Uterus (tissue), 3 donors: ENCODE measurements at regions not wholly inside any gene's neighbourhood (a gene's known extent, or its start where the extent isn't known, plus 50 kb on each side); places are given as distances from the start of the nearest gene placed in this dataset.

Source experiments
- DNase-seq, 2 donors: peaks; one replicate each; pipeline ENCODE4 v3.0.0-alpha.2; 2019 to 2020
- H3K27ac ChIP-seq, 2 donors: fragments of 200-600 bp; sonication (generic); 1 replicate in 1 of 2; 2 replicates in 1 of 2; pipeline ENCODE4 v1.5.1; 2016 to 2018
- H3K27me3 ChIP-seq, 2 donors: fragments of 200-600 bp; sonication (generic); one replicate each; pipeline ENCODE4 v1.5.1; 2018 to 2019; ENCODE audit warnings: control low read depth in 1 of 2
- H3K36me3 ChIP-seq, 2 donors: fragments of 200-600 bp; sonication (generic); one replicate each; pipeline ENCODE4 v1.5.1; 2019; ENCODE audit warnings: control low read depth in 1 of 2
- H3K4me1 ChIP-seq, 2 donors: fragments of 200-600 bp; sonication (generic); one replicate each; pipeline ENCODE4 v1.5.1; 2018 to 2019; ENCODE audit warnings: control low read depth in 1 of 2
- H3K4me3 ChIP-seq, 2 donors: fragments of 200-600 bp; sonication (generic); 1 replicate in 1 of 2; 2 replicates in 1 of 2; pipeline ENCODE4 v1.5.1; 2018 to 2019; ENCODE audit warnings: mild to moderate bottlenecking in 1 of 2
- H3K9me3 ChIP-seq, 2 donors: fragments of 200-600 bp; sonication (generic); one replicate each; pipeline ENCODE4 v1.5.1; 2019; ENCODE audit warnings: control low read depth in 1 of 2
- POLR2A ChIP-seq, 2 donors: fragments of 450-650 bp; IDR thresholded peaks; one replicate each; pipeline ENCODE4 v1.6.1; 2016; ENCODE audit warnings: antibody characterized with exemption in 2 of 2, mild to moderate bottlenecking in 1 of 2, moderate library complexity in 1 of 2
- intact Hi-C: fragments of 100-400 bp; cut with DNase I; formaldehyde crosslinking; loops from one replicate; pipeline ENCODE4 v1.15.1; 2023; ENCODE audit warnings: low total_unique reads
- TF ChIP-seq, protein P1 (sequence below), 4 experiments: fragments of 200-600 bp in 2 of 4; fragments of 450-650 bp in 2 of 4; sonication (generic) in 2 of 4; IDR thresholded peaks; one replicate each; pipeline ENCODE4 v1.5.1; 2016 to 2019; ENCODE audit warnings: antibody characterized with exemption in 4 of 4, mild to moderate bottlenecking in 2 of 4, moderate library complexity in 1 of 4
- donor health status: DM: yes; HTN: yes; CAD: no.

DNA sequence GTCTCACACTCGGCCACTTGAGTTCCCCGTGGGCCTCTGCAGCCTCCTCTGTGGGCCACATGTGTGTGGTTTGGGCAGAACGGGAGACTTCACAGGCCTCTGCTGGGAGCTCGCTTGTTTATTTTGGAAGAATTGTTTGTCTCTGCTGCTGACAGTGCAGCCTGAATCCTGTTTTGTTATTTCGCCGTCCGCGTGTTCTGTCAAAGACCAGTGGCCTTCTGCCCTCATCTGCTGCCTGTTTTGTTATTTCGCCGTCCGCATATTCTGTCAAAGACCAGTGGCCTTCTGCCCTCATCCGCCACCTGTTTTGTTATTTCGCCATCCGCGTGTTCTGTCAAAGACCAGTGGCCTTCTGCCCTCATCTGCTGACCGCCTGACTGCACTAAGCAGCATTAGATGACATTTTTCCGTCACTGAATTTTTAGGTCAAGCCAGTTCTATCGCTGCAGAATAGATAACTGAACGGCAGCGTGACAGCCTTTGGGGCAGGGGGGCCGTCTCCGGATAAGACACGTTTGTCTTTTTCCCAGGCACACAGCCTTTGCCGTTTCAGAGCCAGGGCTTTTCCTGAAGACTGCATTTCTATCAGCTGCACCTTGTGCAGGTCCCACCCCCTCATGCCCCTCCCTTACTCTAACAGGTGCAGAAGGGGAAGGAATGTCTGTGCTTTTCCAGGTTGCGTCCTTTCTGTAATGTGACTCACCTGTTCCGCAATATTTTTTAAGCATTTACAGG, 158.5 kb upstream of the AFDN start:
- no peak overlapping the region for H3K27ac ChIP-seq

DNA sequence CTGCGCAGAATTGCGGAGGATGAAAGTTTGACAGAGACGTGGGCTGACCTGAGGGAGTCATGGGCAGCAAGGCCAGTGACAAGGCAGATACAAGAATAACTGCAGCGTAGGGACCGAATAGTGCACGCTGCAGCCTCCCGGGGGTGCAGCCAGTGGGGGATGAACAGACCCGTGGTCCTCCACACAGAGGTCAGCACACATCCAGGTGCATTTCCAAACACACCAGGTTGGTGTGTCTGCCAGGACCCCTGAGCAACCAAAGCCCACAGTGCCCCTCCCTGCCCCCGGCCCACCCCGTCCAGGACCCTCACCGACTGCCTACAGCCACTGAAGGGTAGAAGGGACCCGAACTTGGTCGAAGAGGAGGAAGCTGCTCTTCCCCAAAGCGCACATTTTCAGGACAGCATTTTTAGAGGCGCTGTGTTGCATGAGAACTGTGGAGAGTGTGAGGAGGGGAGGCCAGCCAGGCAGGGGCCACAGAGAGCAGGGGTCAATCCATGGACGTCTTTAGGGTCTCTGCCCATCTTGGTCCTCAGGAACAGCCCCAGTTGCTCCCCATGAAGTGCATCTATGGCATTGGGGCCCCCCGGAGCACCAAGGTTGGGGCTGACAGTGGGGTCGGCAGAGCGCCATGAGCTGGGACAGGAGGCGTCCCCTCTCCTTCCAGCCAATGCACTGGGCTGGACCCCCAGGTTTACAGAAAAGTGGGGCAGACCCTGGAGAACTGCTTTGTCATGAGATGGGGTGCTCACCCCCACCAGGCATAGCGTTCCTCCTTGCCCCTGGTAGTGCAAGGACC, 157.8 kb upstream of the AFDN start:
- H3K27ac ChIP-seq, result no peak overlapping the region
- DNase-seq, result no peak
- TF ChIP-seq, protein P1, sequence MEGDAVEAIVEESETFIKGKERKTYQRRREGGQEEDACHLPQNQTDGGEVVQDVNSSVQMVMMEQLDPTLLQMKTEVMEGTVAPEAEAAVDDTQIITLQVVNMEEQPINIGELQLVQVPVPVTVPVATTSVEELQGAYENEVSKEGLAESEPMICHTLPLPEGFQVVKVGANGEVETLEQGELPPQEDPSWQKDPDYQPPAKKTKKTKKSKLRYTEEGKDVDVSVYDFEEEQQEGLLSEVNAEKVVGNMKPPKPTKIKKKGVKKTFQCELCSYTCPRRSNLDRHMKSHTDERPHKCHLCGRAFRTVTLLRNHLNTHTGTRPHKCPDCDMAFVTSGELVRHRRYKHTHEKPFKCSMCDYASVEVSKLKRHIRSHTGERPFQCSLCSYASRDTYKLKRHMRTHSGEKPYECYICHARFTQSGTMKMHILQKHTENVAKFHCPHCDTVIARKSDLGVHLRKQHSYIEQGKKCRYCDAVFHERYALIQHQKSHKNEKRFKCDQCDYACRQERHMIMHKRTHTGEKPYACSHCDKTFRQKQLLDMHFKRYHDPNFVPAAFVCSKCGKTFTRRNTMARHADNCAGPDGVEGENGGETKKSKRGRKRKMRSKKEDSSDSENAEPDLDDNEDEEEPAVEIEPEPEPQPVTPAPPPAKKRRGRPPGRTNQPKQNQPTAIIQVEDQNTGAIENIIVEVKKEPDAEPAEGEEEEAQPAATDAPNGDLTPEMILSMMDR (IDR thresholded peaks at IDR 0.05), result no peak
- no peak for TF ChIP-seq POLR2A (IDR thresholded peaks at IDR 0.05)
- no peak overlapping the region for H3K4me3 ChIP-seq
- no peaks in the 10 kb centered on the region for H3K27me3 ChIP-seq
- intact Hi-C loops, result no loop called here
- no peaks in the 10 kb centered on the region for H3K4me1 ChIP-seq
- H3K9me3 ChIP-seq, result no peaks in the 10 kb centered on the region
- no peaks in the 10 kb centered on the region for H3K36me3 ChIP-seq

More for the DNA sequence above, 158.5 kb upstream of the AFDN start:
- Histone ChIP-seq H3K4me1 (no peaks in the 10 kb centered on the region), H3K4me3 (no peak overlapping the region), H3K9me3 (no peaks in the 10 kb centered on the region), H3K36me3 (no peaks in the 10 kb centered on the region), H3K27me3 (no peaks in the 10 kb centered on the region)
- no peak for DNase-seq
- no peak for TF ChIP-seq POLR2A (IDR thresholded peaks at IDR 0.05)
- TF ChIP-seq, protein P1 (IDR thresholded peaks at IDR 0.05), result no peak
- intact Hi-C loops, result no loop called here

DNA sequence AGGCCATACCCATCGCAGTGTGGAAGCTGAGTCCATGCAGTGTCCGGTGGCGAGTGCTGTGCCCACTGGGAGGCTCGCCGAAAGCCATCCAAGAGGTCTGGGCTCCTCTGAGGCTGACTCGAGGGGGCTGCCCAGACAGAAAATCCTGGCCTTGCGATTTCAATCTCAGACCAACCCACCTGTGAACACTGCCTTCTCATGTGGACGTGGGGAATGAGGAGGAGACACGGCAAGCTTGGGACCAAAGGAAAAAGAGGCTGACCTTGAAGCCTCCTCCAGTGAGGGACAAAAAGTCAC, 157.2 kb upstream of the AFDN start:
- Histone ChIP-seq H3K36me3 (no peaks in the 10 kb centered on the region), H3K4me1 (no peaks in the 10 kb centered on the region), H3K4me3 (no peak overlapping the region), H3K9me3 (no peaks in the 10 kb centered on the region), H3K27ac (no peak overlapping the region), H3K27me3 (no peaks in the 10 kb centered on the region)
- intact Hi-C loops, result no loop called here
- DNase-seq, result no peak
- TF ChIP-seq, protein P1 (IDR thresholded peaks at IDR 0.05), result no peak
- no peak for TF ChIP-seq POLR2A (IDR thresholded peaks at IDR 0.05)

DNA sequence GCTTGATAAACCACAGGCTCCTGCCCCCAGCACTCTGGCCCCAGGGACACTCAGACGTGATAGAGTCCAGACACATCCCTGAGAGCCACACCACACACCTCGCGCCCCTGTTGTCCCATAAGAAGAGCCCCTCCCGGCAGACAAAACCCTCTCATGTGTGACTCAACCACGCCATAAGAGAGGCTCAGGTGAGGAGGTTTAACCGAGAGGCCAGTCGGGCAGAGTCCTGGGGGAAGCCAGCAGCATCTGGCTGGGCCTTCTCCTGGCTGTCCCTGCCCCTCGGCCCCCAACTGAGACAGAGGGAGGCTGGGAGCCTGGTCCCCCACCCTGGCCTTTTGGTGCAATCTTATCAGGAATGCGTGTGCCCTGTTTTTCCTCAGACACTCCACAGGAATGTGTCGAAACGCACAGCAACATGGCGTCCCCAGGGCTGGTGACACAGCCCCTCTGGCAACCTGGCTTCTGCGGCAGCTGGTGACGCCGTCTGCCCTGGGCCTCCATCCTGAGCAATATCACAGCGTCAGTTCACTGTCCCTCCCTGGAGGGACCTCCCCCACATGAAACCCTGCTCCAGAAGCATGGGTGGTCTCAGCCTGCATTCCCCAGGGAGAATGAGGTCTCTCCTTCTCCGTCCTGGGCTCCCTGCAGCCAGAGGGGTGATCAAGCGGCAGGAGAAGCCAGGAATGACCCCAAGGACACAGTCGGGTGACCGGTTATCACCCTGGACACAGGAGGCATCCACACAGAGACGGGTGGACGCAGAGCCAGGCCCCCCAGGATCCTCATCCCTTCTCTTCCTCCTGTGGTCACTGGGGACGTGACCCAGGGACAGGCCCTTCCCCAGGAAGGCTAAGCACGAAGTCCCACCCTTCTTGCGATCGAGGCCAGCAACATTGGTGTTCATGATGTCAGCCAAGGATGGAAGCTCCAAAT, 156.6 kb upstream of the AFDN start:
- DNase-seq, result no peak
- H3K36me3 ChIP-seq, result no peaks in the 10 kb centered on the region
- no peaks in the 10 kb centered on the region for H3K27me3 ChIP-seq
- H3K4me1 ChIP-seq, result no peaks in the 10 kb centered on the region
- H3K27ac ChIP-seq, result no peak overlapping the region
- no peak overlapping the region for H3K4me3 ChIP-seq
- TF ChIP-seq, protein P1 (IDR thresholded peaks at IDR 0.05), result no peak
- no peak for TF ChIP-seq POLR2A (IDR thresholded peaks at IDR 0.05)
- H3K9me3 ChIP-seq, result no peaks in the 10 kb centered on the region
- intact Hi-C loops, result no loop called here
